ENCODE measurements at regions not wholly inside any gene's neighbourhood (a gene's known extent, or its start where the extent isn't known, plus 50 kb on each side); places are given as distances from the start of the nearest gene placed in this dataset.

GRCh38 chr21:35398346-35398982 is 349.4 kb upstream of the RUNX1 start:
- no peak overlapping the region for H3K4me3 ChIP-seq (replicated peaks; ENCODE audit: insufficient read depth, low read length)
- TF ChIP-seq SPI1 (IDR thresholded peaks at IDR 0.05; ENCODE audit: borderline replicate concordance, low read depth) (no peak), CTCF (IDR thresholded peaks at IDR 0.05; ENCODE audit: insufficient read depth, low read length) (no peak), POLR2AphosphoS5 (IDR thresholded peaks at IDR 0.05; ENCODE audit: low read depth) (no peak)
- no peak overlapping the region; the same call in 1 of the 2 replicates for H3K27ac ChIP-seq (replicated peaks)
- no peaks in the 10 kb centered on the region for H3K27me3 ChIP-seq (ENCODE audit: insufficient read depth, poor library complexity, severe bottlenecking)
- DNase-seq (ENCODE audit: low read depth in 1 of 2, low spot score in 1 of 2) = no peak

GRCh38 chr21:35397781-35398180 is 348.7 kb upstream of the RUNX1 start:
- Histone ChIP-seq H3K4me3 (replicated peaks; ENCODE audit: insufficient read depth, low read length) (no peak overlapping the region), H3K27ac (replicated peaks) (no peak overlapping the region), H3K27me3 (ENCODE audit: insufficient read depth, poor library complexity, severe bottlenecking) (no peaks in the 10 kb centered on the region)
- no peak for DNase-seq (ENCODE audit: low read depth in 1 of 2, low spot score in 1 of 2)
- TF ChIP-seq GABPA (IDR thresholded peaks at IDR 0.05; ENCODE audit: low read depth) (no peak), CTCF (IDR thresholded peaks at IDR 0.05; ENCODE audit: insufficient read depth, low read length) (no peak), REST (IDR thresholded peaks at IDR 0.05; ENCODE audit: insufficient replicate concordance, low read depth) (no peak), POLR2AphosphoS5 (IDR thresholded peaks at IDR 0.05; ENCODE audit: low read depth) (no peak), SPI1 (IDR thresholded peaks at IDR 0.05; ENCODE audit: borderline replicate concordance, low read depth) (no peak)

GRCh38 chr21:35396655-35397054 is 347.6 kb upstream of the RUNX1 start:
- TF ChIP-seq REST (IDR thresholded peaks at IDR 0.05; ENCODE audit: insufficient replicate concordance, low read depth) = no peak
- TF ChIP-seq CTCF (IDR thresholded peaks at IDR 0.05; ENCODE audit: insufficient read depth, low read length) = no peak
- no peak for TF ChIP-seq GABPA (IDR thresholded peaks at IDR 0.05; ENCODE audit: low read depth)
- TF ChIP-seq POLR2AphosphoS5 (IDR thresholded peaks at IDR 0.05; ENCODE audit: low read depth) = no peak
- H3K27me3 ChIP-seq (ENCODE audit: insufficient read depth, poor library complexity, severe bottlenecking) = no peaks in the 10 kb centered on the region

GRCh38 chr21:35395728-35396127 is 346.6 kb upstream of the RUNX1 start:
- TF ChIP-seq GABPA (IDR thresholded peaks at IDR 0.05; ENCODE audit: low read depth) (no peak), POLR2AphosphoS5 (IDR thresholded peaks at IDR 0.05; ENCODE audit: low read depth) (no peak), CTCF (IDR thresholded peaks at IDR 0.05; ENCODE audit: insufficient read depth, low read length) (no peak), SPI1 (IDR thresholded peaks at IDR 0.05; ENCODE audit: borderline replicate concordance, low read depth) (no peak), REST (IDR thresholded peaks at IDR 0.05; ENCODE audit: insufficient replicate concordance, low read depth) (no peak)
- peak in 1 of 2 experiments; percentile 7 for DNase-seq (ENCODE audit: low read depth in 1 of 2, low spot score in 1 of 2)
- Histone ChIP-seq H3K27ac (replicated peaks) (no peak overlapping the region), H3K4me3 (replicated peaks; ENCODE audit: insufficient read depth, low read length) (no peak overlapping the region), H3K27me3 (ENCODE audit: insufficient read depth, poor library complexity, severe bottlenecking) (no peaks in the 10 kb centered on the region)

More at GRCh38 chr21:35396655-35397054, 347.6 kb upstream of the RUNX1 start:
- Histone ChIP-seq H3K4me3 (replicated peaks; ENCODE audit: insufficient read depth, low read length) (no peak overlapping the region), H3K27ac (replicated peaks) (no peak overlapping the region)
- no peak for DNase-seq (ENCODE audit: low read depth in 1 of 2, low spot score in 1 of 2)

All from HL-60 (cell line).